ENCODE measurements at regions not wholly inside any gene's neighbourhood (a gene's known extent, or its start where the extent isn't known, plus 50 kb on each side); places are given as distances from the start of the nearest gene placed in this dataset.

GRCh38 chr5:89498699-89499098 lies 615.7 kb upstream of the MEF2C start:
- intact Hi-C loops (cut with micrococcal nuclease) = no loop called here
- no peaks in the 10 kb centered on the region for H3K36me3 Mint-ChIP-seq
- no peak overlapping the region for H3K4me3 ChIP-seq (ENCODE audit: low read length in 2 of 2)

GRCh38 chr5:89493414-89493813 lies 610.4 kb upstream of the MEF2C start:
- Histone ChIP-seq H3K4me1 (ENCODE audit: insufficient read depth, low read length) (no peaks in the 10 kb centered on the region), H3K9me3 (ENCODE audit: control insufficient read depth in 1 of 2, low read length in 2 of 2) (no peaks in the 10 kb centered on the region), H3K27me3 (ENCODE audit: insufficient read depth, low read length) (no peaks in the 10 kb centered on the region), H3K27ac (ENCODE audit: low read depth, low read length) (no peak overlapping the region), H3K4me3 (ENCODE audit: low read length in 2 of 2) (no peak overlapping the region), H3K36me3 (ENCODE audit: insufficient read depth, low read length) (no peaks in the 10 kb centered on the region)
- CTCF ChIA-PET (ENCODE audit: partially characterized antibody) = no interaction called here
- intact Hi-C loops (cut with micrococcal nuclease) = no loop called here
- Mint-ChIP-seq H3K36me3 (no peaks in the 10 kb centered on the region), H3K4me3 (no peak overlapping the region), H3K27me3 (no peaks in the 10 kb centered on the region), H3K9me3 (peaks cover 0 to 5% (median 0%) of the 10 kb centered on the region in 8 donors), H3K4me1 (no peaks in the 10 kb centered on the region), H3K27ac (no peak overlapping the region)
- no peak for DNase-seq
- POLR2A ChIA-PET (ENCODE audit: partially characterized antibody) = no interaction called here

More at GRCh38 chr5:89498699-89499098, 615.7 kb upstream of the MEF2C start:
- no peak overlapping the region for H3K27ac ChIP-seq (ENCODE audit: low read depth, low read length)
- H3K4me1 ChIP-seq (ENCODE audit: insufficient read depth, low read length) = no peaks in the 10 kb centered on the region
- Mint-ChIP-seq H3K9me3 (peaks cover 0 to 7% (median 0%) of the 10 kb centered on the region in 8 donors), H3K27me3 (no peaks in the 10 kb centered on the region), H3K27ac (no peak overlapping the region), H3K4me3 (no peak overlapping the region), H3K4me1 (no peaks in the 10 kb centered on the region)
- no peak for DNase-seq
- no peaks in the 10 kb centered on the region for H3K27me3 ChIP-seq (ENCODE audit: insufficient read depth, low read length)
- no peaks in the 10 kb centered on the region for H3K9me3 ChIP-seq (ENCODE audit: control insufficient read depth in 1 of 2, low read length in 2 of 2)
- H3K36me3 ChIP-seq (ENCODE audit: insufficient read depth, low read length) = no peaks in the 10 kb centered on the region
- ChIA-PET POLR2A (ENCODE audit: partially characterized antibody) (no interaction called here), CTCF (ENCODE audit: partially characterized antibody) (no interaction called here)

- Mint-ChIP-seq H3K4me1 (no peaks in the 10 kb centered on the region), H3K36me3 (no peaks in the 10 kb centered on the region), H3K27ac (no peak overlapping the region), H3K27me3 (no peaks in the 10 kb centered on the region), H3K4me3 (no peak overlapping the region), H3K9me3 (peaks cover 0 to 5% (median under 1%) of the 10 kb centered on the region in 8 donors)
- Histone ChIP-seq H3K27me3 (ENCODE audit: insufficient read depth, low read length) (no peaks in the 10 kb centered on the region), H3K4me3 (ENCODE audit: low read length in 2 of 2) (no peak overlapping the region), H3K27ac (ENCODE audit: low read depth, low read length) (no peak overlapping the region), H3K4me1 (ENCODE audit: insufficient read depth, low read length) (no peaks in the 10 kb centered on the region), H3K36me3 (ENCODE audit: insufficient read depth, low read length) (no peaks in the 10 kb centered on the region), H3K9me3 (ENCODE audit: control insufficient read depth in 1 of 2, low read length in 2 of 2) (no peaks in the 10 kb centered on the region)
- ChIA-PET POLR2A (ENCODE audit: partially characterized antibody) (no interaction called here), CTCF (ENCODE audit: partially characterized antibody) (no interaction called here)
- DNase-seq = no peak
- intact Hi-C loops (cut with micrococcal nuclease) = no loop called here
Observed at GRCh38 chr5:89484962-89485361, 602.0 kb upstream of the MEF2C start.

GRCh38 chr5:89480406-89481007 lies 597.5 kb upstream of the MEF2C start:
- Histone ChIP-seq H3K27me3 (ENCODE audit: insufficient read depth, low read length) (no peaks in the 10 kb centered on the region), H3K4me3 (ENCODE audit: low read length in 2 of 2) (no peak overlapping the region), H3K4me1 (ENCODE audit: insufficient read depth, low read length) (no peaks in the 10 kb centered on the region), H3K36me3 (ENCODE audit: insufficient read depth, low read length) (no peaks in the 10 kb centered on the region), H3K27ac (ENCODE audit: low read depth, low read length) (no peak overlapping the region), H3K9me3 (ENCODE audit: control insufficient read depth in 1 of 2, low read length in 2 of 2) (no peaks in the 10 kb centered on the region)
- CTCF ChIA-PET (ENCODE audit: partially characterized antibody) = no interaction called here
- no peak for DNase-seq
- intact Hi-C loops (cut with micrococcal nuclease) = no loop called here
- Mint-ChIP-seq H3K4me3 (no peak overlapping the region), H3K9me3 (peaks cover 0 to 7% (median 2%) of the 10 kb centered on the region in 8 donors), H3K27me3 (no peaks in the 10 kb centered on the region), H3K4me1 (no peaks in the 10 kb centered on the region), H3K36me3 (no peaks in the 10 kb centered on the region), H3K27ac (no peak overlapping the region)
- POLR2A ChIA-PET (ENCODE audit: partially characterized antibody) = no interaction called here

- Histone ChIP-seq H3K27me3 (ENCODE audit: insufficient read depth, low read length) (no peaks in the 10 kb centered on the region), H3K4me3 (ENCODE audit: low read length in 2 of 2) (no peak overlapping the region), H3K27ac (ENCODE audit: low read depth, low read length) (no peak overlapping the region), H3K36me3 (ENCODE audit: insufficient read depth, low read length) (no peaks in the 10 kb centered on the region), H3K4me1 (ENCODE audit: insufficient read depth, low read length) (no peaks in the 10 kb centered on the region), H3K9me3 (ENCODE audit: control insufficient read depth in 1 of 2, low read length in 2 of 2) (no peaks in the 10 kb centered on the region)
- CTCF ChIA-PET (ENCODE audit: partially characterized antibody) = no interaction called here
- H3K27ac Mint-ChIP-seq = no peak overlapping the region
- no peak for DNase-seq
- H3K9me3 Mint-ChIP-seq = peaks cover 0 to 8% (median 2%) of the 10 kb centered on the region in 8 donors
- POLR2A ChIA-PET (ENCODE audit: partially characterized antibody) = no interaction called here
- intact Hi-C loops (cut with micrococcal nuclease) = no loop called here
- no peaks in the 10 kb centered on the region for H3K27me3 Mint-ChIP-seq
- H3K36me3 Mint-ChIP-seq = no peaks in the 10 kb centered on the region
- H3K4me3 Mint-ChIP-seq = no peak overlapping the region
- H3K4me1 Mint-ChIP-seq = no peaks in the 10 kb centered on the region
Observed at GRCh38 chr5:89478851-89479250, 595.9 kb upstream of the MEF2C start.

GRCh38 chr5:89473196-89473595 lies 590.2 kb upstream of the MEF2C start:
- DNase-seq = no peak
- Mint-ChIP-seq H3K27ac (no peak overlapping the region), H3K27me3 (no peaks in the 10 kb centered on the region), H3K4me3 (no peak overlapping the region), H3K36me3 (no peaks in the 10 kb centered on the region), H3K9me3 (peaks cover 0 to 12% (median 1%) of the 10 kb centered on the region in 8 donors), H3K4me1 (no peaks in the 10 kb centered on the region)
- H3K4me1 ChIP-seq (ENCODE audit: insufficient read depth, low read length) = no peaks in the 10 kb centered on the region
- H3K9me3 ChIP-seq (ENCODE audit: control insufficient read depth in 1 of 2, low read length in 2 of 2) = no peaks in the 10 kb centered on the region
- no peak overlapping the region for H3K4me3 ChIP-seq (ENCODE audit: low read length in 2 of 2)
- no peak overlapping the region for H3K27ac ChIP-seq (ENCODE audit: low read depth, low read length)
- ChIA-PET POLR2A (ENCODE audit: partially characterized antibody) (no interaction called here), CTCF (ENCODE audit: partially characterized antibody) (no interaction called here)
- H3K36me3 ChIP-seq (ENCODE audit: insufficient read depth, low read length) = no peaks in the 10 kb centered on the region
- intact Hi-C loops (cut with micrococcal nuclease) = no loop called here
- no peaks in the 10 kb centered on the region for H3K27me3 ChIP-seq (ENCODE audit: insufficient read depth, low read length)

GRCh38 chr5:89471541-89471940 lies 588.6 kb upstream of the MEF2C start:
- no peak overlapping the region for H3K27ac ChIP-seq (ENCODE audit: low read depth, low read length)
- no peaks in the 10 kb centered on the region for H3K27me3 Mint-ChIP-seq
- DNase-seq = no peak
- H3K9me3 Mint-ChIP-seq = peaks cover 0 to 11% (median 2%) of the 10 kb centered on the region in 8 donors
- no peaks in the 10 kb centered on the region for H3K36me3 ChIP-seq (ENCODE audit: insufficient read depth, low read length)
- no peaks in the 10 kb centered on the region for H3K36me3 Mint-ChIP-seq
- intact Hi-C loops (cut with micrococcal nuclease) = no loop called here
- ChIA-PET CTCF (ENCODE audit: partially characterized antibody) (no interaction called here), POLR2A (ENCODE audit: partially characterized antibody) (no interaction called here)
- H3K4me1 ChIP-seq (ENCODE audit: insufficient read depth, low read length) = no peaks in the 10 kb centered on the region
- no peaks in the 10 kb centered on the region for H3K9me3 ChIP-seq (ENCODE audit: control insufficient read depth in 1 of 2, low read length in 2 of 2)
- no peak overlapping the region for H3K4me3 Mint-ChIP-seq
- no peaks in the 10 kb centered on the region for H3K4me1 Mint-ChIP-seq
- no peak overlapping the region for H3K27ac Mint-ChIP-seq
- no peak overlapping the region for H3K4me3 ChIP-seq (ENCODE audit: low read length in 2 of 2)
- no peaks in the 10 kb centered on the region for H3K27me3 ChIP-seq (ENCODE audit: insufficient read depth, low read length)

GRCh38 chr5:89471115-89471514 lies 588.1 kb upstream of the MEF2C start:
- no peak for DNase-seq
- H3K4me3 Mint-ChIP-seq = no peak overlapping the region
- Histone ChIP-seq H3K36me3 (ENCODE audit: insufficient read depth, low read length) (no peaks in the 10 kb centered on the region), H3K4me1 (ENCODE audit: insufficient read depth, low read length) (no peaks in the 10 kb centered on the region), H3K27ac (ENCODE audit: low read depth, low read length) (no peak overlapping the region), H3K4me3 (ENCODE audit: low read length in 2 of 2) (no peak overlapping the region), H3K9me3 (ENCODE audit: control insufficient read depth in 1 of 2, low read length in 2 of 2) (no peaks in the 10 kb centered on the region), H3K27me3 (ENCODE audit: insufficient read depth, low read length) (no peaks in the 10 kb centered on the region)
- ChIA-PET CTCF (ENCODE audit: partially characterized antibody) (no interaction called here), POLR2A (ENCODE audit: partially characterized antibody) (no interaction called here)
- H3K4me1 Mint-ChIP-seq = no peaks in the 10 kb centered on the region
- intact Hi-C loops (cut with micrococcal nuclease) = no loop called here
- no peaks in the 10 kb centered on the region for H3K36me3 Mint-ChIP-seq
- H3K27ac Mint-ChIP-seq = no peak overlapping the region
- no peaks in the 10 kb centered on the region for H3K27me3 Mint-ChIP-seq
- peaks cover 0 to 7% (median 2%) of the 10 kb centered on the region in 8 donors for H3K9me3 Mint-ChIP-seq
